Activated CD4-positive, alpha-beta T cell treated with anti-CD3 and anti-CD28 coated beads, Interleukin-2, amount 10 ng/mL, durations not matched to agents 7 days and 5 days (primary cell): ENCODE measurements at regions not wholly inside any gene's neighbourhood (a gene's known extent, or its start where the extent isn't known, plus 50 kb on each side); places are given as distances from the start of the nearest gene placed in this dataset.

ENCODE experiments used
- CTCF ChIA-PET: fragments of 350-600 bp; sonication (Branson Sonifier 250); formaldehyde crosslinking; loops from one replicate; lab custom pipeline; 2021; ENCODE audit warnings: antibody characterized with exemption; lab: Charles Lee
- POLR2A ChIA-PET: fragments of 350-600 bp; sonication (Branson Sonifier 250); formaldehyde crosslinking; loops from one replicate; lab custom pipeline; 2021; ENCODE audit warnings: antibody characterized with exemption; lab: Charles Lee
- DNase-seq: peaks from one replicate; pipeline ENCODE4 v3.0.0-alpha.2; 2020
- H3K27ac Mint-ChIP-seq: one replicate; pipeline ENCODE4 v1.8.0; 2021; ENCODE audit warnings: mild to moderate bottlenecking, moderate library complexity, mixed read lengths
- H3K27me3 Mint-ChIP-seq: one replicate; pipeline ENCODE4 v1.8.0; 2021; ENCODE audit warnings: mixed read lengths
- H3K36me3 Mint-ChIP-seq: one replicate; pipeline ENCODE4 v1.8.0; 2021; ENCODE audit warnings: low read depth, mixed read lengths
- H3K4me1 Mint-ChIP-seq: one replicate; pipeline ENCODE4 v1.8.0; 2021; ENCODE audit warnings: mixed read lengths
- H3K4me3 Mint-ChIP-seq: one replicate; pipeline ENCODE4 v1.8.0; 2021; ENCODE audit warnings: mild to moderate bottlenecking, moderate library complexity, mixed read lengths
- H3K9me3 Mint-ChIP-seq: one replicate; pipeline ENCODE4 v1.8.0; 2021; ENCODE audit warnings: mixed read lengths

DNA sequence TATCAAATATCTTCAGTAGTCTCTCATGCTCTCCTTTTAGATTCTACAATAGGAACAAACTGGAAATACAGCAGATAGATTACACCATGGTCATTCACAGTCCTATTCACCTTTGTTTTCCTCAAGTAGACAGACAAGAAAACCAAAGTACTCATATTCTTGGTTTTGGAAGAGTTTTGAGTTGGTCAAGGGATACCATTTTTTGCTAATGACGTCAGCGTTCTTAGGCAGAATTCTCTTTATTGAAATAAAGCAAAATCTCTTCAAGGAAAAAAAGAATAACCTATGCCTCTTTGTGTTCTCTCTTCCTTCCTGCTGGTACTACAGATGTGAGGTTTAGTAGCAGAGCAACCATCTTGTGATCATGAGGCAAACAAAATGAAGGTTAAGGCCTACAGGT, 268.3 kb upstream of the PDZRN3 start:
- no peak overlapping the region for H3K4me3 Mint-ChIP-seq
- CTCF ChIA-PET = no interaction called here

DNA sequence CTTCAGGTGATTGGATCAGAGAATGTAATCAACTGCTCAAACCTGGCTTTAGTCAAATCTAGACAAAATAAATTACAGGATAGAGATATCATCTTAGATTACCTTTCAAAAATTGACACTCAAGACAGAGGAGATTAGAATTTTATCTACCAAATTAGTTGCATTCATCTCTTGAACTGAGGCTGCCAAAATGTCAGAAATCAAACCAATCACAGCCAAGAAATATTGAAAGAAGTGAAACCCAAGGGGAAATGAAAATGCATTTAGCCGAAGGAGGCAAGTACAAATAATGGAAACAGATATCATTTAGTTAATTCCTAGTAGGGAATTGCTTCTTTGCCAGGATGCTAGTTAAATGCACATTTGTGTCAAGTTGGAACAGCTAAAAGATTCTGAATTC, 261.1 kb upstream of the PDZRN3 start:
- DNase-seq = no peak
- peaks cover 2% of the 10 kb centered on the region for H3K9me3 Mint-ChIP-seq
- no peak overlapping the region for H3K4me3 Mint-ChIP-seq
- H3K27me3 Mint-ChIP-seq = no peaks in the 10 kb centered on the region
- H3K4me1 Mint-ChIP-seq = no peaks in the 10 kb centered on the region
- no peak overlapping the region for H3K27ac Mint-ChIP-seq
- ChIA-PET POLR2A (no interaction called here), CTCF (no interaction called here)
- no peaks in the 10 kb centered on the region for H3K36me3 Mint-ChIP-seq

More for the DNA sequence above, 268.3 kb upstream of the PDZRN3 start:
- no peak overlapping the region for H3K27ac Mint-ChIP-seq
- peaks cover 2% of the 10 kb centered on the region for H3K9me3 Mint-ChIP-seq
- DNase-seq = no peak
- POLR2A ChIA-PET = no interaction called here
- H3K4me1 Mint-ChIP-seq = no peaks in the 10 kb centered on the region
- H3K27me3 Mint-ChIP-seq = no peaks in the 10 kb centered on the region
- H3K36me3 Mint-ChIP-seq = no peaks in the 10 kb centered on the region

DNA sequence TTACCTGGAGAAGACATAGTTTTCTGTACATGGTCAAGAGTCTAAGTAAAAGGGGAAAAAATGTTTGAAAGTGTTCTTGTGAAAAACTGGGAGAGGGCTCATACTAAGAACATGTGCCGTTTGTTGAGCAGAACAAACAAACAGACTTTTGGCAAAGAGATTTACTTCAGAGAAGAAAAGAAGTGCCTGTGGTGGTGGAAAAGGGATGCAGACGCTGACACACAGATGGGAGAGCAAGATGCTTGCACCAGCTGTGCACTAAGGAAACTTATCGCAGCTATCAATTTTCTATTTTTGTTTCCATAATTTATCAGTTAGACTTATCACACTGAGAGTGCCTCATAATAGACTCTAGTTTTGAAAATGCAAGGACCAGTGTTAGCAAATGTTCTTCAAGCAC, 259.6 kb upstream of the PDZRN3 start:
- H3K27me3 Mint-ChIP-seq = no peaks in the 10 kb centered on the region
- ChIA-PET CTCF (no interaction called here), POLR2A (no interaction called here)
- DNase-seq = no peak
- H3K36me3 Mint-ChIP-seq = no peaks in the 10 kb centered on the region
- peaks cover 5% of the 10 kb centered on the region for H3K9me3 Mint-ChIP-seq
- H3K4me1 Mint-ChIP-seq = no peaks in the 10 kb centered on the region
- no peak overlapping the region for H3K27ac Mint-ChIP-seq
- no peak overlapping the region for H3K4me3 Mint-ChIP-seq

DNA sequence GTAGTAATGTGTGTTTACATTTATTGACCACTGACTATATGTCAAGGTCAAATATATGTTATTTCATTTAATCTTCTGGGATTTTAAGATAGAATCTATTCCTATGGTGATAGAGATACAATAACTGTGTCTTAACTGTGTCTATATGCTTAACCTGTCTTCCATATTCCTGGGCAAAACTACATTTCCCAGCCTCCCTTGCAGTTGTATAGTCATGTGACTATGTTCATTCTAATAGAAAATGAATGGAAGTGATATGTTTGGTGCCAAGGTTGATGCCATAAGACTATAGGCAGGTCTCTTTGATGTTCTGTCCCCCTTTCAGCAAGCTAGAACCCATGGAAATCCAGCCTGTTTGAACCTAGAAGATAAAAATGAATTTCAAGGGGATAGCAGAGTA, 258.8 kb upstream of the PDZRN3 start:
- no peak overlapping the region for H3K4me3 Mint-ChIP-seq
- H3K27me3 Mint-ChIP-seq = no peaks in the 10 kb centered on the region
- DNase-seq = no peak
- H3K27ac Mint-ChIP-seq = no peak overlapping the region
- CTCF ChIA-PET = no interaction called here
- H3K36me3 Mint-ChIP-seq = no peaks in the 10 kb centered on the region
- POLR2A ChIA-PET = no interaction called here
- H3K4me1 Mint-ChIP-seq = no peaks in the 10 kb centered on the region
- peaks cover 5% of the 10 kb centered on the region for H3K9me3 Mint-ChIP-seq

DNA sequence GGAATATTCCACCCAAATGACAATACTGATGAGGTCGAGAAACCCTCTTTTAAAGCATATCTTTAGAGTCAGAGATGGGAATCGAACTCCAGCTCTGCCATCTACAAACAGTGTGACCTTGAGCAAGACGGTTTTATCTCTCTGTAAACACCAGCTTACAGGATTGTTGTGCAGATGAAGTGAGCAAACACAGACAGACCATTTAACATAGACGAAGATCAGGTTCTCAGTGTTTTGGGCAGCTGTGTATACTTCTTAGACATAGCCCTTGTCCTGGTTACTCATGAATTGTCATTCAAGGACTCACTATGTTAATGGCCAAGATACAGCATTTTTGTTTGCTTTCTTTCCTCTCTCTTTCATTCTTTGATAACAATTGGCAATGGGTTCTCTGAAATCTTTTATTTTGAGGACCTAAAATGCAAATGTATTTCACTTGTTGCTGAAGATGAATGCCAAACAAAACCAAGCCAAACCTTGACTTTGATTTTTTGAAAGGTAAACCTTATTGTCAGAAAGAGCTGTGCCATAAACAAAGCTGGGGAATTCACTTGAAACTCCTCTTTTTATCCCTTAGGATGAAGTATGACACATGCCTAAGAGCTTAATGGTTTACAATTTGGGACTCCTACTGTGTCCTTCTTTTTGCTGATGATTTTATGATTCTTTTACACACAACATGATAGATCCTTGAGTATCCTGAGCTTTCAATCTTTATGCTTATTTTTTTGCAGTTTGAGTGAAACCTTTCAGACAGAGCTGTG, 250.0 kb upstream of the PDZRN3 start:
- H3K9me3 Mint-ChIP-seq = peaks cover 2% of the 10 kb centered on the region
- H3K4me1 Mint-ChIP-seq = no peaks in the 10 kb centered on the region
- H3K4me3 Mint-ChIP-seq = no peak overlapping the region
- H3K27me3 Mint-ChIP-seq = no peaks in the 10 kb centered on the region
- no peak overlapping the region for H3K27ac Mint-ChIP-seq
- no peaks in the 10 kb centered on the region for H3K36me3 Mint-ChIP-seq
- POLR2A ChIA-PET = no interaction called here
- no peak for DNase-seq
- CTCF ChIA-PET = no interaction called here

DNA sequence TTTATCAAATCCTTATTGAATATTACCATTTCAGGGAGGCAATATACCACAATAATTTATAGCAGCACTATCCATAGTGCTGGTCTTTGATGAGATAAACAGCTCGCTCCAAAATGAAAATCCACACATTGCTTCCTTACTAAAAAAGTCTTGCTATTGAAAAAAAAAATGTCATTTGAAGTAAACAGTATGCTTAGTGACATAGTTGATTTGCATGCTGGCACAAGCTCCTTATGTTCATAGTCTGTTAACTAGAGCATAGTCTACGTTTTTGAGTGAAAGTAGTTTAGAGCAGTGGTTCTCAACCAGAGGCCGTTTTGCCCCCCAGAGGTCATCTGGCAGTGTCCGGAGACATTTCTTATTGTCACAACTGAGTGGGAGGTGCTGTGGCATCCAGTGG, 249.4 kb upstream of the PDZRN3 start:
- Mint-ChIP-seq H3K9me3 (peaks cover 2% of the 10 kb centered on the region), H3K4me1 (no peaks in the 10 kb centered on the region), H3K36me3 (no peaks in the 10 kb centered on the region), H3K27me3 (no peaks in the 10 kb centered on the region), H3K27ac (no peak overlapping the region), H3K4me3 (no peak overlapping the region)
- ChIA-PET CTCF (no interaction called here), POLR2A (no interaction called here)
- no peak for DNase-seq

DNA sequence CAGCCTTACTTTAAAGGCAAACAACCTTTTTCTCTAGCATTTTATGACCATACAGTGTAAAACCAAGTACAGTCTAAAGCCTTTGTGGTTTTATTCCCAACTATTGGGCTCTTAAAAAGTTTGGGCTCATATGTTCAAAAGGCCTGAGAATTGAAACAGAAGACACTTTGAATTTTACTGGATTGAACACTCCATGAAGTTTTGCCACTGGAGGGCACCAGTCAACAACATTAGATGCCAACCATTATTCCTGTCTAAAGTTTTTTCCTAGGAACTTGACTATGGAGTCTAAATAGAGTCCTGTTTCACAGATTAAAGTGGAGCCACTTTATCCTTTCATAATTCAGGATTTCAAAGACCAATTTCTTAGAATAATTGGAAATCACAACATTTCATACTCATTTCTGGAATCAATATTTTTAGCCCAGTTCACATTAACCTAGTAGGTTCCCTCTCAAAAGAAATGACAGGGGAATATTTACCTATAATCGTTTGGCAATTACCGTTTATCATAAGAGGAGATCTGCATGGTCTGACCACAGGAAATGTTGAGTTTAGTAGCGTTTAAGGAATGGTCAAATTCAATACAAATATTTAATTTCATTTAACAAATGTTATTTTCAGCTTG, 244.1 kb upstream of the PDZRN3 start:
- Mint-ChIP-seq H3K27me3 (no peaks in the 10 kb centered on the region), H3K36me3 (no peaks in the 10 kb centered on the region), H3K4me1 (no peaks in the 10 kb centered on the region), H3K27ac (no peak overlapping the region), H3K4me3 (no peak overlapping the region), H3K9me3 (peaks cover 2% of the 10 kb centered on the region)
- POLR2A ChIA-PET = no interaction called here
- DNase-seq = no peak
- CTCF ChIA-PET = no interaction called here

DNA sequence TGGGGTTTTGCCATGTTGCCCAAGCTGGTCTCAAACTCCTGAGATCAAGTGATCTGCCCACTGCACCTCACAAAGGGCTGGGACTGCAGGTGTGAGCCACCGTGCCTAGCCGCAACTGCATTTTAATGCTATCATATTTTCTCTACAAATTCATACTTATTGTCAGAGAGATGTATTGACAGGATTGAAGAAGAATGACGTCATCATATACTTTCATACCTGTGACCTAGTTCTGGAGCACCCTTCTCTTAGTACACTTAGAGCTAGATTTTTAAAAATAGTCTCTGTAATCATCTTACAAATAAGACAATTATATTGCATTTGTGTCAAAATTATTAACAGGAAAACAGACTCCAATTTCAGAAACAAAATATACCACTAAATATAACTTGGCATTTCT, 242.8 kb upstream of the PDZRN3 start:
- POLR2A ChIA-PET = no interaction called here
- Mint-ChIP-seq H3K27me3 (no peaks in the 10 kb centered on the region), H3K4me1 (no peaks in the 10 kb centered on the region), H3K4me3 (no peak overlapping the region), H3K36me3 (no peaks in the 10 kb centered on the region), H3K27ac (no peak overlapping the region), H3K9me3 (peaks cover 2% of the 10 kb centered on the region)
- no peak for DNase-seq
- CTCF ChIA-PET = no interaction called here

DNA sequence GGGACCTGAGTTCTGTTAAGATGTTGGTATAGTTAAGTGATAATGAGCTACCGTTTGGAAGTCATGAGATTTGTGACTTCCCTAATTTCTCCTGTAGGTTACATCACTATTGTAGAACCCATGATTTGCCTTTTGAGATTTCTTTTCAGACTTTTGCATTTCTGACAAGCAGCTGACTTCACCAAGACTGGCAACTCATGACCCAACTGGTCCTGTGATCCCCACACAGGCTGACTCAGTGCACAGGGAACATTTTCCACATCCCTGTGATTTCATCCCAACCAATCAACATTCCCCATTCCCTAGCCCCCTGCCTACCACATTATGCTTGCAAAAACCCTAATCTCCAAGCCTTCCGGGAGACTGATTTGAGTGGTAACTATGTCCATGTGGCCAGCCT, 242.1 kb upstream of the PDZRN3 start:
- POLR2A ChIA-PET = no interaction called here
- no peaks in the 10 kb centered on the region for H3K27me3 Mint-ChIP-seq

DNA sequence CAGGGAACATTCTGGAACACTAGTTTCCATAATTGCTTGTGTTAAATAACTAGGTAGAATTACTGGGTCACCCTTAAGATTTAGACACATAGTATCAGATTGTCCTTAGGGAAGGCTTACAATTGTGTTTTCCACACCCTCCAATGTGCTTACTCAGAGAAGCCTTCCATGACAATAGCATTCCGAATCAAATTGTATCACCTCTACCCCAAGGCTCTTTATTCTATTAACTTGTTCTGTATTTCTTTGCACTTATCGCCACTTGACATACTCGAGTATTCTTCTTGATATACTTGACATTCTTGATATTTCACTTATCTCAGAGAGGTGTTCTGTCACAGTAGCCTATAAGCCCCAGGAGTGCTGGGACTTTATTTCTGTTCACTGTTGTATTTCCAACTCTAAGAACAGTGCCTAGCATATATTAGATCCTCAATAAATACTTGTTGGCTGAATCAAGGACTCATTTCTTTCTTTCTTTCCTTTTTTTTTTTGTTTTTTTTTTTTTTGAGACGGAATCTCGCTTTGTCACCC, 238.9 kb upstream of the PDZRN3 start:
- POLR2A ChIA-PET = no interaction called here
- no peaks in the 10 kb centered on the region for H3K9me3 Mint-ChIP-seq
- H3K27ac Mint-ChIP-seq = no peak overlapping the region
- CTCF ChIA-PET = no interaction called here
- DNase-seq = no peak
- no peak overlapping the region for H3K4me3 Mint-ChIP-seq
- H3K4me1 Mint-ChIP-seq = no peaks in the 10 kb centered on the region
- H3K27me3 Mint-ChIP-seq = no peaks in the 10 kb centered on the region
- no peaks in the 10 kb centered on the region for H3K36me3 Mint-ChIP-seq

More for the DNA sequence above, 242.1 kb upstream of the PDZRN3 start:
- DNase-seq = no peak
- H3K4me1 Mint-ChIP-seq = no peaks in the 10 kb centered on the region
- no peaks in the 10 kb centered on the region for H3K36me3 Mint-ChIP-seq
- H3K27ac Mint-ChIP-seq = no peak overlapping the region
- peaks cover 2% of the 10 kb centered on the region for H3K9me3 Mint-ChIP-seq
- CTCF ChIA-PET = no interaction called here
- no peak overlapping the region for H3K4me3 Mint-ChIP-seq

DNA sequence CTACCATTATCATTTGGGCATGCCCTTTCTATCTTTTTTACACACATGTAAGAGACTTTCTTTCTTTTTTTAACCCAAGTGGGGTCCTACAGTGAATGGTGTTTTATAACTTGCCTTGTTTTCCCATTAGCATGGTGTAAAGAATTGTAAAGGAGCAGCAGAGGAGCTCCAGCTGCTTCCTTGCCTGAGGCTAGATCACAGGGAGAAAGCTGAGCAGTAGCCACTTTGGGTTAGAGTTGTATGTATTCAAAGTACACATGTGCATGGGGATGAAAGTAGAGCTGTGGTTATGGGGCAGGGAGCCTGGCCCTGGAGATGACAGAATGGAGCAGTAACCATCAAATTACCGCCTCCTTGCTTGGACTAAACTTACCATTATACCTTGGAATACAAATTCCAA, 231.1 kb upstream of the PDZRN3 start:
- no peak overlapping the region for H3K27ac Mint-ChIP-seq
- no peaks in the 10 kb centered on the region for H3K4me1 Mint-ChIP-seq
- no peaks in the 10 kb centered on the region for H3K36me3 Mint-ChIP-seq
- ChIA-PET POLR2A (no interaction called here), CTCF (no interaction called here)
- no peak overlapping the region for H3K4me3 Mint-ChIP-seq
- DNase-seq = no peak
- H3K27me3 Mint-ChIP-seq = no peaks in the 10 kb centered on the region
- no peaks in the 10 kb centered on the region for H3K9me3 Mint-ChIP-seq

DNA sequence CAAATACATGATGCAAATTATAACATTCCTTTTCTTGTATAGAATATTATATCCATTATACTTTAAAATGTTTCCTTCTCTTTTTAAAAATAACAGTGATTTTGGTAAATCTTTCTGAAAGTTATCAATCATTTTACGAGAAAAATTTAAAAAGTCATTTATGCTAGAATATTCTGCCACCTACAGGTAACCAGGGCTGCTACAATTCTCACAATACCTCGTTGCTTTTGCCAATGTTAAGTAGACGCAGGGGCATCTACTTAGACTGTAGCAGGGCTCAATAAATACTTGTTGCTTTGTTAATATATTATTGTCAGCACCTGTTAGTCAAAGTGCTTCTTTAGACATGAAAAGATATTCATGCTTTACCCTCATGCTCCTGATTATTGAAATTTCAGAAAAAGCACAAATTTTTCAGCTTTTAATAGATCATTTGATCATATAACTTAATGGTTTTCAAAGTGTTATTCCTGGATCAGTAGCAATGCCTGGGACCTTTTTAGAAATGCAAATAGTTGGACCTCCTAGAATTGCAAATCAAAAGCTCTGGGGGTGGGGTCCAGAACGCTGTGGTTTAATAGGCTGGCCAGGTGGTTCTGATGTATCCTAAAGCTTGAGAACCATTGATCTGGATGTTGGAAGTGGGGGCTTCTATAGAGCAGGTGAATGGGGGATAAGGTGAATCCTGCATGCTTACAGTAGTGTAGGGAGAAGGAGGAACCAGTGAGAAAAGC, 223.6 kb upstream of the PDZRN3 start:
- H3K27me3 Mint-ChIP-seq = no peaks in the 10 kb centered on the region
- no peaks in the 10 kb centered on the region for H3K4me1 Mint-ChIP-seq
- no peak for DNase-seq
- POLR2A ChIA-PET = no interaction called here
- H3K27ac Mint-ChIP-seq = no peak overlapping the region
- H3K4me3 Mint-ChIP-seq = no peak overlapping the region
- no peaks in the 10 kb centered on the region for H3K9me3 Mint-ChIP-seq
- no peaks in the 10 kb centered on the region for H3K36me3 Mint-ChIP-seq
- CTCF ChIA-PET = no interaction called here

DNA sequence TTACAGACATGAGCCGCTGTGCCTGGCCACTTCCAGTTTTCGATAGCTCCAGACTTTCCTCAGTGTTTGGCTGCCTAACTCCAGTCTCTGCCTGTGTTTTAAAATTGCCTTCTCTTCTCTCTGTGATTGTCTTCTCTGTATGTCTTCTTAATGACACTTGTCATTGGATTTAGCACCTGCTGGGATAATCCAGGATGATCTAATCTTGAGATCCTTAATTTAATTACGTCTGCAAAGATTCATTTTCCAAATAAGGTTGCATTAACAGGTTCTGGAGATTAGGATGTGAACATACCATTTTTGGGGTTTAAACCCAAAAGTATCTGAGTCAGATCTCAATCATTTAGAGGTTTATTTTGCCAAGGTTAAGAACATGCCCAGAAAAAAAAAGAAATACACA, 222.2 kb upstream of the PDZRN3 start:
- CTCF ChIA-PET = no interaction called here
- H3K36me3 Mint-ChIP-seq = no peaks in the 10 kb centered on the region
- no peaks in the 10 kb centered on the region for H3K27me3 Mint-ChIP-seq

More for the DNA sequence above, 222.2 kb upstream of the PDZRN3 start:
- Mint-ChIP-seq H3K4me3 (no peak overlapping the region), H3K27ac (no peak overlapping the region), H3K9me3 (no peaks in the 10 kb centered on the region), H3K4me1 (no peaks in the 10 kb centered on the region)
- no peak for DNase-seq
- POLR2A ChIA-PET = no interaction called here
